OCI-LY1 (cell line): ENCODE measurements at regions not wholly inside any gene's neighbourhood (a gene's known extent, or its start where the extent isn't known, plus 50 kb on each side); places are given as distances from the start of the nearest gene placed in this dataset.
"Not testable (repeated sequence)": the region's sequence is repeated elsewhere in the genome, so short reads cannot be mapped to it uniquely, and the experiment has no call there.

Source experiments
- CTCF ChIP-seq: fragments of 200-600 bp; sonication (generic), shearing (Covaris generic); IDR thresholded peaks from 2 replicates; pipeline ENCODE4 v1.5.1; 2017; ENCODE audit warnings: mild to moderate bottlenecking, antibody characterized with exemption, low read length, moderate library complexity, mixed read lengths
- EZH2 ChIP-seq: fragments of 200-600 bp; sonication (generic), shearing (Covaris generic); IDR thresholded peaks from 2 replicates; pipeline ENCODE4 v1.8.0; 2017; ENCODE audit warnings: borderline replicate concordance, mixed run types, mild to moderate bottlenecking, antibody characterized with exemption, low read length, moderate library complexity, mixed read lengths

- not testable (repeated sequence) for TF ChIP-seq CTCF, EZH2
These were observed 278.1 kb downstream of the ANKRD30B start for GRCh38 chr18:15026041-15026440.
